ENCODE measurements at regions not wholly inside any gene's neighbourhood (a gene's known extent, or its start where the extent isn't known, plus 50 kb on each side); places are given as distances from the start of the nearest gene placed in this dataset.

DNA sequence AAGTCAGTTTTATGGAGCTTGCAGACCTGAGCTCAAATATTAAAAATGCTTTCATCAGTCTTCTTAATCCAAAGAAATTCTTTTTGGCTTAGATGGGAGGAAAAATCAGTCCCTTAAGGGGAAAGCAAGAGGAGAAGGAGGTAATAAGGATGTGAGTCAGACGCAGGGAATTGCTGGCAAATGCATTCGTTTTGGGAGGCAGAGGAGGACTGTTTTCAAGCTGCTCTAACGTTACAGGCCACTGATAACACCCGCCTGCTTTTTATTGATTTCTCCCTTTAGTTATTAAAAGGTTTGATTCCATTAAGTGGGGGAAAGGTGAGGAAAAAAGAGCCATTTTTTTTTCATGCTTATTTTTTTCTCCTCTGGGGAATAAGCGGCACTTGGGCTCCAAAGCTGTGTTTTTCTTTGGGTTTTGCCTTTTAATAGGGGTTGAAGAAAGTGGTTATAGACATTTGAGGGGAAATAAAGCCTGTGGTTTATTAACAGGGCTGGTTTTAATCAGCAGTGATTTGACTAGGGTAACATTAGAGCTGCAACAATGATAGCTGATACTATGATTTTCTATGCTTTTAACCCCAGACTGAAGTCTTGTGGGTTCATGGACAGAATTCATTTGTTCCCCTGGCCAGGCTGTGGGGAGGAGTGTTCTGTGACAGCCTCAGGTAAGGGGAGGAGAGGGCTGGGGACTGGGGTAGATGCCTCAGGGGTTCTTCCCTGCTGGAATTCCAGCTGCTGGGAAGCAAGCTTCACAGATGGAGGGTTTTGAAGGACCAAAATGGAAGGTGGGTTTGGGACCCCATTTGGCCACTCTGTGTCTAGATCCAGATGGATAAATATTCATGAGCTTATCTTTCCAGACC is 225.2 kb downstream of the GAS1 start:
- no peak for DNase-seq

DNA sequence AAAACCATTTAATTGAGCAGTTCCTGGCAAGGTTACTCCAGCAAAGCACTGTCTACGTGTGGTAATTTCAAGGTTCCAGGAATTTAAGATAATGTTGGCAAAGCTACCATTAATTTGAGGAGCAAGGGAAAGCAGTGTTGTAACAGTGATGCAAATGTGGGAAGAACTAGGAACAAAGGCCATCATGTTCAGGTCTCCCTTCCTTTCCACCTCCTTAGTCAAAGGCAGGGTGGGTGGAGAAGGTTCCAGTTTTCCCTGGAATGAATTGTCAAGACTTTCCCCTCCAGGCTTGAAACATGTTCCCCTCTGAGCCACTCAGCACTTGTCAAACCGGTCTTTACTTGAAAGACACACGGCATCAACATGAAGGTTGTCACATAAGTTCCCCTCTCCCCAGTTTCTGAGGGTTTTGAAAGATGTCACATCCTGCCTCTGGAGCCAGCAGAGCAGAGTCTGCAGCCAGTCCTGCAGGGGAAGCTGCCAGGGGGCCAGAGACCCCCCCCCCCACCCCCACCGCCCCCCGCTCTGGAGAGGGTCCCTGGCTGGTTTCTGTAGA is 226.0 kb downstream of the GAS1 start:
- no peak for DNase-seq

DNA sequence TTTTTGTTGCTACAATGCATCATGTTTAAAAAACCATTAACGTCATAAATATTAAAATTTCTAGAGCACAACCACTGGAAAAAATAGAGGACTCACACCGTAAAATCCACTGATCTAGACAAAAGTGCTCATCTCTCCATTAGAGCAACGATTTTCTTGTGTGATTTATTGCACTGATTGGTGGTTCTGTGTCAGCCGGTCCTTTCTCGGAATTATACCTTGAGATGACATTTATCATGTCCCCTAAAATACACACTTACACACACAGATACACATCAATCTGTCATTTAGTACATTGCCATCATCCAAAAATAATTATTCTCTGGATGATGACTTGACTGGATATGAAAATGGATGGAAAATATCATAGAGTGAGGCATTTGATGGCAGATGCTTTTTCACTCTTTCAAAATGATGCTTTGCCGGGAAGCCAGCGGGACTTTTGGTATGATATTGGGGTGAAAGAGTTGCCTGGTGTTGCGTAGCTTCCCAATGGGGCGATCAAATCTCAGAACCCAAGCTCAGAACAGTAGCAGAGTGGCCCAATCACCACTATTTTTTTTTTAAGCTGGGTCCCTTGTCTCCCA is 226.6 kb downstream of the GAS1 start:
- DNase-seq, result no peak

DNA sequence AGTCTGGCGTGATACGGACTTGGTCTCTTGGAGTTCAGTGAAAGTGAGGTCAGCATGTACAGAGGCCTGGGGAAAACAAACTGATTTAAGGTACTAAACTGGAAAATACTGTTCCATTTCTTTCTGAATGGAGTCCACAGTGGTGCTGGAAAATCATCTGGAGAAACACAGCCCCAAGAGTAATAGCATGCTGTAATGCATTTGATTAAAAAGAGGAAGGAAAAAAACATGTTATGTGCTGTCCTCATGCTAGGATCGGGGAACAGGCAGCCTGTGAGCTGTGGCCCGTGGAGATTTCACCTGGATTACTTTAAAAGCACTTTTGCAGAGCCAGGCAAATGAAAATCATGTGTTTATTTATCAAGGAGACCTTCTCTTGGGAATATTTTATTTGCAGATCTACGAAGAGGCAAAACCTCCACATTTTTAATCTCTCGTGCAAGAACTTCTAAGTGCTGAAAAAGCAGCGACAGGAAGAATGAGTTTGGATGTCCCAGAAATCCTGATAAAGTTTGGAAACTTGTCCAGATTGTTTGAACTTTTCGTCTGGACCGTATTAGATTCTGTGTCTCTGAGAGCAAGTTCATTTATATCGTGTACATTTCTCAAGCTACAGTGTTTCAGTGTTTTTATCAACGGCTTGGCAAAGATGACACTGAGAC is 228.8 kb downstream of the GAS1 start:
- DNase-seq, result no peak

DNA sequence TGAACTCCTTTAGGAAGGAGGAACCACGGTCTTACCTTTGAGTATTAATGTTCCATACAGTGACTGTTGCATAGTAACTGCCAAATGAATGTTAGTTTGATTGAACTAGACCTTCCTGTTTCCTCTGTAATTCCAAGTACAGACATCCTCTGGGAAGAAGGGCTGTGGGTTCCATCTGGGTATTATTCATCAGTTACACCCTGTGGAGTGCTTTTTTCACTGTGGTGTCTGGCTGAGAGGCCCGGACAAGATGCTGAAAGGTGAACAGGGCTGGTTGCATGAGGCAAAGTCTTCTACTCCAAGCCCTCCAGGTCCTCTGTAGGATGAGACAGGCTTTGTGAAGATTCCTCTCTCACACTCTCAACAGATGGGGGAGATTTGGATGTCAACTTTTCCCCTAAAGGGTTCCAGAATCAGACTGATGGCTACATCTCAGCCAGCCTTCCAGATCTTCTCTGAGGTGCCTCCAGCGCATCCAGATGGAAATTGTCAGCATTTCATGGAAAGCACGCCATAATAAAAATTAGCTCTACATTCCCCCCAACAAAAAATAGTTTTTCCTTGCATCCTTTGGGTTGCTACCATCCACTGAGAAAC is 230.9 kb downstream of the GAS1 start:
- no peak for DNase-seq

DNA sequence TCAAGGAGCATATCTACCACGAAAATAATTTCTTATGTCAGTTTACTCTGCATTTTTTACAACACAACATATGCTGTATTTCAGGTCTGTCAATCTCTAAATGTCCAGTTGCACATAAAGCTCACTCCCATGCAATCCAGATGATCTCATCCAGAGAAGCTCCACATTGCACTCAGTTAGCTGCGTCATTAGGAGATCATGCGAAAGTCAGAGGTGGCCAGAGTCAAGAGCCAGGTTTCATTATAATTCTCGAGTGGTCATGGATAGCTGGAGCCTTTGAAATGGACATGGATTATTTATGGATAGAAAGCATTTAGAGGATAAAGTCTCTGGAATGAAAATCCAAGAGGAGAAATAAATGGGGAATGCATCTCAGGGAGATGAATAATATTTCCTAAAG is 232.3 kb downstream of the GAS1 start:
- DNase-seq, result no peak

DNA sequence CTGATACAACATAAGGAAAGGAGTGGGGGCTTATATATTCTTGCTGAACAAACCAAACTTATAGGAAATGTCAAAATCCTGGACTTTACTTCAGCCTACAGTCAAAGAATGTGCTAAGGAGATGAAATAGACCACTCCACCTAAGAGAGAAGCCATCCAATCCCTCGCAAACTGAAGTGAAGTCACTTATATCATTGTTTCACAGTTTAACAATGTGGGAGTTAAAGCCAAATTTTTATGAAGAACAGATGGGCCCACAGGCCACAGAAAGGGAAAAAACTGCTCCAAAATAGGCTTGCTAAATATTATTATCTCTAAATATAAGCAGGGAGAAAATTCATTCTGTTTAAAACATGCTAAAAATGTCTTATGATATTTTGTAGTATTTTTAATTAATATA is 233.3 kb downstream of the GAS1 start:
- DNase-seq, result no peak

DNA sequence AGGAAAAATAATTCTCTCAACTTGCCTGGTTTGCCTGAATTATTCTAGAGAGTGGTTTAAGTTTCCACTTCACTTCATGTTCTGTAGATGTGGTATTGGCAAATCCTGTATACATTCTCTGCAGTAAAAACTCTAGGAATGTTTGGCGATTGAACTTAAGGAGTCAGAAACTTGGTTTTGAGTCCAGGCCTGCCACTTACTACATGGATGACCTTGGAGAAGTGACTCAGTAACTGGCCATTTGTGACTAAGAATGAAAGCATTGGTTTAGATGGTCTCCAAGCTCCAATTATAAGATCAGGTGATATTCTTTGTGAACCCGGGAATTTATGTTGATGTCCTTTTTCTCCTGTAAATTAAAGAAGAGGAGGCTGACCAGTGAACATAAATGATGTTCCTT is 233.8 kb downstream of the GAS1 start:
- DNase-seq, result no peak

DNA sequence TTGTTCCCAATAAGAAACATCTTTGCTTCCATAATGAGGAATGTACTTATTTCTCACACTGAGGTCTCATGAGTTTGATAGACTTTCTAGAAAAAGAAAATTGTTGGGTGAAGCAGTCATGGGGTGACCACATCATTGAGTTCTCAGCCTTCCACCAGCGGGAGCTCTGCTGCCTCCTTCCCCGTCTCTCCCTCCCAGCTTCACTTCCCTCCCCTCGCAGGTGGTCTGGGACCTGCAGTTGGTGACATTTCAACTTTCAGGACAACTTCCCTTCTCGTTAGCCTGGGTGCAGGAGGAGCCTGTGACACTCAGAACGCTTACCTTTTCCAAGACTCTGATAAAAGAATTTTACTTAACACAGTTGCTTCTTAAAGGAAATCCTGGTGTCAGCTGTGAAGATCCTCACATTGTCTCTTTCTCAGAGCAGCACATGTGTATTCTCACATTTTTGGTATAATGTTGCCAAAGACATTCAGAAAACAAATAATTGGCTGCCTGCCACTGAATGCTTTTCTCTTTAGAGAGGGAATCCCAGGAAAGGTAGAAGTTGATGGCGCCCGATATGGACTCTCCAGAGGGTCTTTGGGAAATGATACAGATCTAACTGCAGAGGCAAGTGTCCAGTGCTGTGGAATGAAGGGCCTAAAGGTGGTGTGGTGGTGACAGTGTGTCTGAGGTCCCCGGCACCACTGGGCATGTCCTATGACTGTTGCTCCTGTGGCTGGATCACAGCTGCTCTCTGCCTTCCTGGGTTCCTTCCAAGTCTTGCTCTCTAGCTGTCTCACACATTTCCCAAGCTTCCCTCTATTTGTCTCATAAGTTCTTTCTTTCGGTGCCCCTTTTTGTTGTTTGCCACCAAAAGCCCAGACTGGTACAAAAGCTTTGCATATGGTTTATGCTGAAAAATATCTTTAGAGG is 238.1 kb downstream of the GAS1 start:
- DNase-seq, result no peak

DNA sequence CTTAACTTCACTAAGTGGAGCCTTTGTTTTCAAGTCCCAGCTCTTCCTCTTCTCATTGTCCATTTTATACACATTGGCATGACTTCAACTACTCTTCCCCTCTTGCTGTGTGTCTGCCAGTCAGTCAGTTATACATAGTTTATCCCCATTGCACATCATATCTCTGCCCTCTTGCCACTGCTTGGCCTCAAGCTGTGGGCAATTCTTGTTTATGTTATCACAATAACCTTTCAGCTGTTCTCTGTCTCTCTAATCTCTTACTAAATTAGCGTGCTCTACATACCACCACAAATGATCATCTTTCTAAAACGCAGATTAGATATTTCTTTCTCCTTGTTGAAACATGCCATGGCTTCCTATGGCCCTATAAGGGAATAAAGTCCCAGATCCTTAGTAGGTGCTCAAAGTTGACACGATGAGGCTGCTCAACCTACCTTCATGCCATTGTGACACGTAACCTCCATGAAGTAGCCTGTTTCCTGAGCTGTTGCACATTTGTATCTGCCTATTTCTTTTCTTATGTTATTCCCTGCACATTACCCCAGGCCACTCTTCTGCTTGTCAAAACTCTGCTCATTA is 239.3 kb downstream of the GAS1 start:
- no peak for DNase-seq

DNA sequence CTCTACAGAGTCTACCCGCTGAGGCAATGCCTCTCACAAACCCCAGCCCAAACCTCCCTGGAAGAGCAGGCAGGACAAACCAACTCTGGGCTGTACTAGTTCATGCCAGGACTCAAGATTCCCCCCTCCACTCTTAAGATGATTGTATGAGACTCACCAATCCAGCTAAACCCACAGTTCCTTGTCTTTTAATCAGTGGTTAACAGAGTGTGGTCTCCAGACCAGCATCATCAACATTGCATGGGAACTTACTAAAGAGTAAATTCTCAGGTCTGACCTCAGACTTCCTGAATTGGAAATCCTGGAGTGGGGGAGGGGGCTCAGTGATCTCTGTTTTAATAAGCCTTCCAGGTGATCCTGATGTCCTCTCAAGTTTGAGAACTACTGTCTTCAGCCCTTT is 240.9 kb downstream of the GAS1 start:
- DNase-seq, result no peak

DNA sequence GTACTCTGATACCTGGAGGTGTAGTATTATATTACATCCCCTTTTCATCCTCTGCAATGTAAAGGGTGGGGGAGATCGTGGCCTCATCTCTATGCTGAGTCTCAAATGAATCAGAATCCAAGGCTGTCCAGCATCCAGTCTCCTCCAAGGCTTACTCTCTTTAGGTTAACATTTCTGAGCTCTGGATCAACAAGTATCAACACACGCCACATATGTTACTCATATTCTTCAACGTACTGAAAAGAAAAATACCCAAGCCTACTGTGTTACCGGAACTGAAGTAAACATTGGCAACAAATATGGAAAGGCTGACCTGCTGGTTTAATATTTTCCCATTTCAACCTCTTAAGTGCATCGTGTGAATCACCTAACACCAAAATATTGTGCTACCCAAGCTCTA is 241.8 kb downstream of the GAS1 start:
- no peak for DNase-seq

DNA sequence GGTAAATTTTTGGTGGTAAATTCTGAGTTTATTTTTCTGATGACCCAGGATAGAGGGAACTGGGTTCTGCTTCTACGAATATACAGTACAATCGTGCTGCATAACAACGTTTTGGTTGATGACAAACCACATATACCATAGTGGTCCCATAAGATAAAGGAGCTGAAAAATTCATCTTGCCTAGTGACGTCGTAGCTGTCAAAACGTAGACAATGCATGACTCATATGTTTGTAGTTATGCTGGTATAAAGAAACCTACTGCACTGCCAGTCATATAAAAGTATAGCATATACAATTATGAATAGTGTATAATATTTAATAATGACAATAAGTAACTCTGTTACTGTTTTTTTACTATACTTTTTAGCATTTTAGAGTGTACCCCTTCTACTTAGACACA is 244.0 kb downstream of the GAS1 start:
- no peak for DNase-seq

DNA sequence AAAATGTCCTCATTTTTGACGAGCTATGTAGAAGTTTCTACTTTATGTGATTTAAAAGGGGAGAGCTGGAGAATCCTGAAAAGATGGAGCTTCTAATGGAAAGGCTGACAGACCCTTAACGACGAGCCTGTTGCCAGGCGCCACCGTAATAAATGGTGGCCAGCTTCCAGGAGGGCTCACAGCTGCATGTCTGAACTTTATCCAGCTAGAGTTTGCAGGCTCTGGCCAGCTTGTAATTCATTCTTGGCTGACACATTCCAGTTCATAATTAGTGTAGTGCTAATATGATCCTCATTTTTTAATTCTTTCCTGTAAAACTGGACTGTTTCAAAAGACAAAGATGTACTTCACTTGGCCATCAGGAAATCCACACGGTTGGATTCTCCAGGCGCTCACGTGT is 246.7 kb downstream of the GAS1 start:
- DNase-seq, result no peak

DNA sequence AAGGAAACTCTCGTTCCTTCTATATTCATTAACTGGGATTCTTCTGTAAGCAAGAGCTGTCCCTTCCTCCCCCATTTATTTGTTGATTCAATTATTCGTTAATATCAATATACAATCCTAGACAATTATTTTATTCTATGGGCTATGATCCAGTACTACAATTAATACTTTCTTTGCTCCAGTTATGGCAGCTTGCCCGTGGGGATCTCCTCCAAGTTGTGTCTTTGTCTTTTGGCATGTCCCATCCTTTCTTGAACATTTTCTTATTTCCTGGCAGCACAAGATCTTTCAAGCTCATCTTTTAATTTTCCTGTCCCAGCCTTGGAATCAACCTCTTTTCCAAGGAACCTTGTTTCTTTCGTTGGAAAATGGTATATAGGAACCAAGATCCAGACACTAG is 249.3 kb downstream of the GAS1 start:
- DNase-seq, result no peak

DNA sequence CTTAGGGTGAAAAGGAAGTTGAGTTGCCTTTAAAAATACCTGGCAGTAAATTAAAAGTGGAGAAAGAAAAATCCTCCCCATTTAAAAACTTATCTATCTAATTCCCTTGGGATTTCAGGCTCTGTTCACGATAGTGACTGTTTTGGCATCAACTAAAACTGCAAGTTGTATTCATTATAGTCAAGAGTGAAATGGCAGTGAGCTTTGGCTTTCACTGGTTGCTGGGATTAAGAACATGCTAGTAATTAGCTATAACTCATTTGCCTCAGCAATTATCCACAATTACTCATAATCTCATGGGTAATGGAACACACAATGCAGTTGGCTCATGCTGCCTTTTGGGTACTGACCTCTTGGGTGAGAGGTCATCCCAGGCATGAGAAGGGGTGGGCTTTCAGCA is 250.1 kb downstream of the GAS1 start:
- no peak for DNase-seq

DNA sequence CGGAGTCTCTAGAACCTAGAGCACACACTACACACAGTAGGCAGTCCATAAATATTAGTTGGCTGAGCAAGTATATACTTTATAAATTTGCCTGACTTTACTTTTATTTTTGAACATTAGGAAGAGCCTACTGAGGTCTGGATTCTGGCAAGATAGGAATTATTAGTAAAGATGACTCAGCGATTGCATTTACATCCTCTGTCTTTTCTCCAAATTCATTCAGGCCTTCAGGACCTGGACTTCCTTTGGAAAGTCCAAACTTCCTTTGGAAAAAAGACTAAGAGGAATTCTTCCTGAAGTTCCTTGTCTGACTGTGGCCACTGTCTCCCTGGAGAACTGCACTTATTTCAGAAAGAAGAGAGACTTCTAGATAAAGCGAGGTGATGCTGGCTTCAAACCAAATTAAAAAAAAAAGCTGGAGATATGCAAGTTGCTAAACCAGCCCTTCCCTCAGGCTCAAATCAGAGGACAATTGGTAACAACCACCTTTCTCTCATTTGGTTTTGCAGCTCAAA is 251.3 kb downstream of the GAS1 start:
- DNase-seq, result no peak

DNA sequence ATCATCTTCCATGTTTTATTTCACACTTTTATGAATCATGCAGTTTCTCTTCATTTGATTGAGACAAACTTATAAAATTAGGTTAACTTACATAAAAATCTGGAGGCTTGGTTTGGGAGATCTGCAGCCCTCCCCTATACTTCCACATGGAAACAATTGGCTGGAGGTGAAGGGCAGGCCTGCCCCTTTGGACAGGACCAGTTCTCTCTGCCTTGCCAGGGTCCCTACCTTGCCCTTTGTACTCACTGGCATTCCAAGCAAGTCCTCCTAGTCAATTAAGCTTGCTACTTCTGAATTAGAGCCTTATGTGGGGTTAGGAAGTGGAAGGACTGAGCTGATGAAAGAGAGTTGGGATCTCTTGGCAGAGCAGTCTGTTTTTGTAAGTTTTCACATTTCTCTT is 257.3 kb downstream of the GAS1 start:
- DNase-seq, result no peak

DNA sequence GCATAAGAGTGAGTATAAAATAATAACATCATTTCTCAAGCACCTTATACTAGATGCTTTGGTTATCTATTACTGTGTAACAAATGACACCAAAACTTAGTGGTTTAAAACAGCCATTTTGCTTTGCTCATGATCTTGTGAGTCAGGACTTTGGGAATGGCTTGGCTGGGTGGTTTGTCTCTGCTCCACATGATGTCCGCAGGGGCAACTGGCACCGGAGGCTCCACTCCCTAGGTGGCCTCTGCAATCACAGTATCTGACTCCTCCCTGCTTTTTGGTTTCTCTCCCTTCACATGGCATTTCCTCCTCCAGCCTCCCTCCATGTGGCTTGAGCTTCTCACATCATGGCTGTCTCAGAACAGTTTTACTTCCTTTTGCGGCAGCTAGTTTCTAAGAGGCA is 259.5 kb downstream of the GAS1 start:
- DNase-seq, result no peak

DNA sequence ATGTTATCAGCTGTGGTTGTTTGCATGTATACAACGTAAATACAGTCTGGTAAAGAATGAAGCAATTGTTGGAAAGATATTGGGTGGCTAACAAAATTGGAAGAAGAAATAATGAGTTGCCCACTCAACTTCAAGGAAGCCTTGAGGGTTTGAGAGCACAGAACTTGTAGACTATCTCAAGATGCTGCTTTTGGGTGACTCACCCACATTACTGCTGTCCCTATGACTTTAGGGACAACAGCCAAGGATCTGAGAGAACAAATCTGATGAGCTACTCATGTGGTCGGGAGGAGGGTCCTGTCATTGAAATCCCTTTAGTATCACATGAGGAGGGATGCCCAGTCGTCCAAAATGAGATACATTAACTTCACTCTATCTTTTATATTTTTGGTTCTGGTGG is 261.8 kb downstream of the GAS1 start:
- no peak for DNase-seq

DNA sequence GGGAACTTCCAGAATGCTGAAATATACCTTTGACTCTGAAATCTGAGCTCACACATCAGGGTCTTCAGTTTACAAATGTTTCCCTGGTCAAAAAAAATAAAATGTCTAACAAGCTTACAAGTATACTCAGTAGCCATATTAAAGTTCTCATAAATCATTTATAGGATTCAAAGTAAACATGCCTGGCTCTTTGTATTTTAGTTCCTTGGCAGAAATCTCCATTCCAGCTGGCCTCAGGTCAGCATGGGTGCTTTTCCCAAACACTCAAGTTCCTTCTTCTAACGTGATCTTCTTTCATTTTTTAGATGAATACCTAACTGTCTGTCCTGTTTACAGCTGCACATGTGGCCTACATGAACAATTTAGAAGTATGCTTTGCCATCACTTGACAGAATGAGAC is 263.2 kb downstream of the GAS1 start:
- DNase-seq, result no peak

DNA sequence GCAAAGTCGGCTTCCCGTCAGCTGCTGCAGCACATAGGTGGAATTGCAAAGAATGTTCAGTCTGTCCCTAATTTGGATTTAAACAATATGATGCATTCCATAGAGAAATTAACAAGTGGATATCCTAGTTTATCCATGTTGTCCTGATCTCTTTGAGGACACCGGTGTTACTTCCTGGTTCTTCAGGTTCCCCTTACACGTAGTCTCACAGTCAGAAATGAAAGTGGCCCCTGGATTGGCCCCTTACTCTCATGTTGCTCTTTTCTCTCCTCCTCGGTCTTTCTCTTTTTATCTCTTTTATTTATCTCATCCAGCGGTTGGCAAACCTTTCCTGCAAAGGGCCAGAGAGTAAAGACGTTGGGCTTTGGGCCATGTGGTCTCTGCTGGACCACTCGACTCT is 265.1 kb downstream of the GAS1 start:
- no peak for DNase-seq
